Body of pancreas (tissue), 4 donors: ENCODE measurements at regions not wholly inside any gene's neighbourhood (a gene's known extent, or its start where the extent isn't known, plus 50 kb on each side); places are given as distances from the start of the nearest gene placed in this dataset.

ENCODE experiments used
- ATAC-seq: fragments of 150-250 bp; one replicate; pipeline ENCODE4 v1.9.1; 2016
- DNase-seq, 4 donors: peaks; one replicate each; pipeline ENCODE4 v3.0.0-alpha.2; 2019
- H3K27ac ChIP-seq, 4 donors: fragments of 200-600 bp; sonication (generic); 1 replicate in 3 of 4; 2 replicates in 1 of 4; pipeline versions ENCODE4 v1.5.1 to v1.6.1; 2016 to 2019; ENCODE audit warnings: mild to moderate bottlenecking in 1 of 4, mixed read lengths in 1 of 4, moderate library complexity in 1 of 4
- H3K27me3 ChIP-seq, 2 donors: fragments of 200-600 bp; sonication (generic); one replicate each; pipeline ENCODE4 v1.6.0; 2016; ENCODE audit warnings: mild to moderate bottlenecking in 1 of 2
- H3K36me3 ChIP-seq, 2 donors: fragments of 200-600 bp; sonication (generic); replicated peaks in 1 of 2; 2 replicates each; pipeline ENCODE4 v1.5.1; 2016; ENCODE audit warnings: low read depth in 2 of 2; ENCODE audit not compliant: insufficient read depth in 1 of 2
- H3K4me1 ChIP-seq: fragments of 200-600 bp; sonication (generic); one replicate; pipeline ENCODE4 v1.6.0; 2016
- H3K4me3 ChIP-seq, 2 donors: fragments of 200-600 bp; sonication (generic); 1 replicate in 1 of 2; 2 replicates in 1 of 2; pipeline ENCODE4 v1.5.1; 2016 to 2019
- H3K9me3 ChIP-seq, 3 donors: fragments of 200-600 bp; sonication (generic); 1 replicate in 2 of 3; 2 replicates in 1 of 3; pipeline ENCODE4 v1.5.1; 2016
- CTCF ChIP-seq, 7 experiments: fragments of 450-650 bp in 4 of 7; fragments of 200-600 bp in 3 of 7; sonication (generic) in 3 of 7; IDR thresholded peaks; one replicate each; pipeline ENCODE4 v1.5.1; 2016 to 2019; ENCODE audit warnings: antibody characterized with exemption in 7 of 7
- POLR2A ChIP-seq, 3 donors: fragments of 450-650 bp; IDR thresholded peaks; one replicate each; pipeline ENCODE4 v1.6.1; 2016; ENCODE audit warnings: antibody characterized with exemption in 3 of 3, mild to moderate bottlenecking in 2 of 3
- WGBS, 2 donors: methylation state at CpG; one replicate each; pipeline ENCODE4 v1.1.5; 2017; 5-methylcytosine and 5-hydroxymethylcytosine counted together
- intact Hi-C: fragments of 100-400 bp; cut with DNase I; formaldehyde crosslinking; loops from one replicate; pipeline ENCODE4 v1.15.1; 2023

- ATAC-seq (no peak), DNase-seq (no peak)
- WGBS, 2 donors = 40 to 46% methylated on average over 2 of the region's 2 CpGs
- H3K4me1 ChIP-seq = no peaks in the 10 kb centered on the region
- intact Hi-C loops = no loop called here
- TF ChIP-seq POLR2A (IDR thresholded peaks at IDR 0.05) (no peak), CTCF (IDR thresholded peaks at IDR 0.05) (no peak)
- no peak overlapping the region for H3K27ac ChIP-seq
- H3K9me3 ChIP-seq = no peaks in the 10 kb centered on the region
- H3K4me3 ChIP-seq = no peak overlapping the region
- H3K27me3 ChIP-seq = no peaks in the 10 kb centered on the region
- H3K36me3 ChIP-seq = no peaks in the 10 kb centered on the region
These were observed 506.0 kb downstream of the RFPL4B start for GRCh38 chr6:112853162-112853561.

GRCh38 chr6:112863753-112864152, 516.6 kb downstream of the RFPL4B start:
- H3K9me3 ChIP-seq = no peaks in the 10 kb centered on the region
- no peaks in the 10 kb centered on the region for H3K27me3 ChIP-seq
- no peak overlapping the region for H3K27ac ChIP-seq
- DNase-seq = no peak
- no peaks in the 10 kb centered on the region for H3K36me3 ChIP-seq
- intact Hi-C loops = no loop called here
- no peak for TF ChIP-seq CTCF (IDR thresholded peaks at IDR 0.05)
- TF ChIP-seq POLR2A (IDR thresholded peaks at IDR 0.05) = no peak
- ATAC-seq = no peak
- 38 to 82% methylated on average over 1 of the region's 1 CpG for WGBS, 2 donors
- H3K4me3 ChIP-seq = no peak overlapping the region
- no peaks in the 10 kb centered on the region for H3K4me1 ChIP-seq

- 75 to 76% methylated on average over 2 of the region's 2 CpGs for WGBS, 2 donors
- Histone ChIP-seq H3K27me3 (no peaks in the 10 kb centered on the region), H3K4me3 (no peak overlapping the region), H3K4me1 (no peaks in the 10 kb centered on the region), H3K36me3 (no peaks in the 10 kb centered on the region), H3K27ac (no peak overlapping the region), H3K9me3 (no peaks in the 10 kb centered on the region)
- intact Hi-C loops = no loop called here
- ATAC-seq = no peak
- TF ChIP-seq POLR2A (IDR thresholded peaks at IDR 0.05) (no peak), CTCF (IDR thresholded peaks at IDR 0.05) (no peak)
- no peak for DNase-seq
These were observed 518.0 kb downstream of the RFPL4B start for GRCh38 chr6:112865131-112865530.

GRCh38 chr6:112874881-112875280, 527.8 kb downstream of the RFPL4B start:
- no peaks in the 10 kb centered on the region for H3K9me3 ChIP-seq
- no peaks in the 10 kb centered on the region for H3K27me3 ChIP-seq
- no peak overlapping the region for H3K27ac ChIP-seq
- intact Hi-C loops = no loop called here
- H3K36me3 ChIP-seq = no peaks in the 10 kb centered on the region
- DNase-seq = no peak
- H3K4me1 ChIP-seq = no peaks in the 10 kb centered on the region
- WGBS, 2 donors = 75 to 88% methylated on average over 1 of the region's 1 CpG
- TF ChIP-seq POLR2A (IDR thresholded peaks at IDR 0.05) (no peak), CTCF (IDR thresholded peaks at IDR 0.05) (no peak)
- no peak for ATAC-seq
- H3K4me3 ChIP-seq = no peak overlapping the region
